ENCODE measurements at regions not wholly inside any gene's neighbourhood (a gene's known extent, or its start where the extent isn't known, plus 50 kb on each side); places are given as distances from the start of the nearest gene placed in this dataset.

GRCh38 chr7:20519645-20520044 lies 95.8 kb upstream of the ABCB5 start:
- H3K79me2 ChIP-seq (ENCODE audit: insufficient read depth, low read length) = no peaks in the 10 kb centered on the region
- TF ChIP-seq, protein P1, sequence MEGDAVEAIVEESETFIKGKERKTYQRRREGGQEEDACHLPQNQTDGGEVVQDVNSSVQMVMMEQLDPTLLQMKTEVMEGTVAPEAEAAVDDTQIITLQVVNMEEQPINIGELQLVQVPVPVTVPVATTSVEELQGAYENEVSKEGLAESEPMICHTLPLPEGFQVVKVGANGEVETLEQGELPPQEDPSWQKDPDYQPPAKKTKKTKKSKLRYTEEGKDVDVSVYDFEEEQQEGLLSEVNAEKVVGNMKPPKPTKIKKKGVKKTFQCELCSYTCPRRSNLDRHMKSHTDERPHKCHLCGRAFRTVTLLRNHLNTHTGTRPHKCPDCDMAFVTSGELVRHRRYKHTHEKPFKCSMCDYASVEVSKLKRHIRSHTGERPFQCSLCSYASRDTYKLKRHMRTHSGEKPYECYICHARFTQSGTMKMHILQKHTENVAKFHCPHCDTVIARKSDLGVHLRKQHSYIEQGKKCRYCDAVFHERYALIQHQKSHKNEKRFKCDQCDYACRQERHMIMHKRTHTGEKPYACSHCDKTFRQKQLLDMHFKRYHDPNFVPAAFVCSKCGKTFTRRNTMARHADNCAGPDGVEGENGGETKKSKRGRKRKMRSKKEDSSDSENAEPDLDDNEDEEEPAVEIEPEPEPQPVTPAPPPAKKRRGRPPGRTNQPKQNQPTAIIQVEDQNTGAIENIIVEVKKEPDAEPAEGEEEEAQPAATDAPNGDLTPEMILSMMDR (conservative IDR thresholded peaks at IDR 0.05) = no peak
- Mint-ChIP-seq H3K36me3 (ENCODE audit: insufficient read depth in 1 of 3, low read depth in 3 of 3) (no peaks in the 10 kb centered on the region), H3K4me1 (no peaks in the 10 kb centered on the region), H3K4me3 (no peak overlapping the region), H3K9me3 (peaks cover 2% of the 10 kb centered on the region in 2 experiments; a peak in 2 of 5 replicates), H3K27me3 (ENCODE audit: low read depth) (no peaks in the 10 kb centered on the region; the same call in 1 of the 2 replicates), H3K27ac (no peak overlapping the region)
- no peak overlapping the region for H2AFZ ChIP-seq (ENCODE audit: low read length)
- H3K14ac ChIP-seq (ENCODE audit: insufficient read depth, low read length) = no peak overlapping the region
- no peak overlapping the region for H3K23ac ChIP-seq (ENCODE audit: insufficient read length, low read depth, low read length)
- H3K23me2 ChIP-seq (ENCODE audit: insufficient read length, low read depth, low read length, poor library complexity, severe bottlenecking) = no peaks in the 10 kb centered on the region
- no peak overlapping the region for H3K18ac ChIP-seq (ENCODE audit: insufficient read length, low read depth, low read length)
- no peak overlapping the region for H2BK12ac ChIP-seq (ENCODE audit: insufficient read length, low read depth, low read length)
- H2BK20ac ChIP-seq (ENCODE audit: low read depth, low read length, poor library complexity, severe bottlenecking) = no peak overlapping the region
- H4K91ac ChIP-seq (ENCODE audit: insufficient read length, low read depth, low read length) = no peak overlapping the region
- no peak overlapping the region for H4K5ac ChIP-seq (ENCODE audit: insufficient read length, low read depth, low read length)
- H2BK5ac ChIP-seq (ENCODE audit: insufficient read length, low read length) = no peak overlapping the region
- no peaks in the 10 kb centered on the region for H3K9me3 ChIP-seq (ENCODE audit: control insufficient read depth, low read depth, low read length)
- no peak overlapping the region for H3K4ac ChIP-seq (ENCODE audit: low read depth, low read length)
- H3K4me1 ChIP-seq (ENCODE audit: insufficient read depth, low read length) = no peaks in the 10 kb centered on the region
- no peaks in the 10 kb centered on the region for H3K79me1 ChIP-seq (ENCODE audit: insufficient read depth, low read depth, low read length, poor library complexity, severe bottlenecking)
- no peaks in the 10 kb centered on the region for H4K20me1 ChIP-seq (ENCODE audit: control insufficient read depth, insufficient read depth, insufficient read length)
- H3K27ac ChIP-seq (ENCODE audit: insufficient read length, low read depth, low read length) = no peak overlapping the region
- no CpG with 5 or more reads among the region's 2 CpGs for WGBS (ENCODE audit: extremely low coverage, insufficient read length, low lambda C conversion rate)
- H3K27me3 ChIP-seq (ENCODE audit: insufficient read depth, low read length) = no peaks in the 10 kb centered on the region
- no peak overlapping the region for H2AK5ac ChIP-seq (ENCODE audit: insufficient read length, low read length)
- H3K56ac ChIP-seq (ENCODE audit: insufficient read length, low read depth, low read length) = no peak overlapping the region
- no peak overlapping the region for H4K8ac ChIP-seq (replicated peaks; ENCODE audit: insufficient read length, low read depth, low read length)
- H3T11ph ChIP-seq (ENCODE audit: low read length) = no peak overlapping the region
- H3K9ac ChIP-seq (ENCODE audit: extremely low read depth, insufficient read length, low read length) = no peak overlapping the region
- no peak overlapping the region for H3K4me2 ChIP-seq (ENCODE audit: insufficient read depth, insufficient read length, low read length)
- no peak overlapping the region for H2BK120ac ChIP-seq (ENCODE audit: low read depth, low read length, poor library complexity, severe bottlenecking)
- DNase-seq = no peak
- H2BK15ac ChIP-seq (ENCODE audit: low read depth, low read length) = no peak overlapping the region
